A549 (cell line): ENCODE measurements at regions not wholly inside any gene's neighbourhood (a gene's known extent, or its start where the extent isn't known, plus 50 kb on each side); places are given as distances from the start of the nearest gene placed in this dataset.

Experiments used
- ATAC-seq, 2 experiments: fragments of 200-7000 bp in 1 of 2; fragments of >200 bp in 1 of 2; cut with Nextera tagmentation in 1 of 2; cut with Tn5 transposase in 1 of 2; 3 replicates each; pipeline versions ENCODE4 v1.8.0 to v1.9.1; 2018 to 2020; ENCODE audit warnings: mild to moderate bottlenecking in 1 of 2, moderate library complexity in 1 of 2
- CTCF ChIA-PET: fragments of 300-600 bp; sonication (Branson Sonifier 250); formaldehyde crosslinking; extraction: SDS; loops from one replicate; lab custom pipeline; 2021; ENCODE audit warnings: antibody characterized with exemption, inconsistent platforms; lab: Yijun Ruan, JAX
- POLR2A ChIA-PET: fragments of 350-600 bp; formaldehyde crosslinking; extraction: SDS; loops from one replicate; lab custom pipeline; 2021; ENCODE audit warnings: antibody characterized with exemption, inconsistent platforms; lab: Yijun Ruan, JAX
- DNase-seq, 2 experiments: peaks; one replicate each; pipeline versions ENCODE4 v3.0.0 to v3.0.0-alpha.2; 2011 to 2016; ENCODE audit warnings: low read depth in 1 of 2, low spot score in 1 of 2
- FAIRE-seq: peaks from 2 replicates; lab custom pipeline; 2011; peaks lifted over from hg19 to GRCh38; lab: Jason Lieb, UNC
- H3K27ac ChIP-seq, 2 experiments: fragments of >200 bp; sonication (Bioruptor Twin); formaldehyde crosslinking; 3 replicates each; pipeline ENCODE4 v1.5.1; 2016 to 2017
- H3K4me1 ChIP-seq: fragments of >200 bp; sonication (Bioruptor Twin); formaldehyde crosslinking; 3 replicates; pipeline ENCODE4 v1.6.1; 2016
- H3K4me2 ChIP-seq: fragments of >200 bp; sonication (Bioruptor Twin); formaldehyde crosslinking; 3 replicates; pipeline ENCODE4 v1.6.1; 2016
- H3K4me3 ChIP-seq: fragments of >200 bp; sonication (Bioruptor Twin); formaldehyde crosslinking; 3 replicates; pipeline ENCODE4 v1.5.1; 2016
- H3K9me3 ChIP-seq: fragments of >200 bp; sonication (Bioruptor Twin); formaldehyde crosslinking; 3 replicates; pipeline ENCODE4 v1.6.1; 2016
- CBX2 ChIP-seq: fragments of 200-600 bp; sonication (generic); IDR thresholded peaks from 2 replicates; pipeline ENCODE4 v1.6.1; 2016; ENCODE audit warnings: low read depth, mild to moderate bottlenecking, borderline replicate concordance
- CEBPB ChIP-seq, 2 experiments: fragments of >200 bp in 1 of 2; sonication (Bioruptor Twin) in 1 of 2; formaldehyde crosslinking in 1 of 2; IDR thresholded peaks; 2 replicates each; pipeline ENCODE4 v1.6.1; 2012 to 2016
- CHD2 ChIP-seq: fragments of 150-350 bp; IDR thresholded peaks from 2 replicates; pipeline ENCODE4 v1.6.1; 2014; ENCODE audit warnings: low read length; ENCODE audit not compliant: partially characterized antibody
- CTCF ChIP-seq: fragments of >200 bp; sonication (Bioruptor Twin); formaldehyde crosslinking; IDR thresholded peaks from 3 replicates; pipeline ENCODE4 v1.5.1; 2016
- EHF ChIP-seq: fragments of 250-450 bp; sonication (Bioruptor Pico); IDR thresholded peaks from 2 replicates; pipeline ENCODE4 v1.5.0; 2020; ENCODE audit warnings: mild to moderate bottlenecking
- GATA3 ChIP-seq: IDR thresholded peaks from 2 replicates; pipeline ENCODE4 v1.6.1; 2012; ENCODE audit warnings: borderline replicate concordance
- HMGXB4 ChIP-seq: fragments of 250-450 bp; sonication (Bioruptor Pico); IDR thresholded peaks from 2 replicates; pipeline ENCODE4 v1.5.0; 2021; ENCODE audit warnings: mild to moderate bottlenecking, moderate library complexity, borderline replicate concordance
- HOXA7 ChIP-seq: fragments of 250-450 bp; sonication (Bioruptor Pico); IDR thresholded peaks from 2 replicates; pipeline ENCODE4 v1.5.0; 2020; ENCODE audit warnings: mild to moderate bottlenecking, moderate library complexity
- HOXB5 ChIP-seq: fragments of 250-450 bp; sonication (Bioruptor Pico); IDR thresholded peaks from 2 replicates; pipeline ENCODE4 v1.5.0; 2020; ENCODE audit warnings: mild to moderate bottlenecking, moderate library complexity
- JUNB ChIP-seq: fragments of >200 bp; sonication (Bioruptor Twin); formaldehyde crosslinking; IDR thresholded peaks from 2 replicates; pipeline ENCODE4 v1.6.1; 2016
- KDM1A ChIP-seq: fragments of 200-600 bp; sonication (generic); IDR thresholded peaks from 2 replicates; pipeline ENCODE4 v1.6.1; 2016; ENCODE audit warnings: low read depth, mild to moderate bottlenecking
- MAZ ChIP-seq: fragments of 150-350 bp; IDR thresholded peaks from 2 replicates; pipeline ENCODE4 v1.6.1; 2014; ENCODE audit warnings: antibody characterized with exemption, low read depth, low read length, borderline replicate concordance
- NPAS2 ChIP-seq: fragments of 250-450 bp; sonication (Bioruptor Pico); IDR thresholded peaks from 2 replicates; pipeline ENCODE4 v1.8.0; 2022; ENCODE audit warnings: mild to moderate bottlenecking, moderate library complexity, borderline replicate concordance
- RNF2 ChIP-seq: fragments of 200-600 bp; sonication (generic); IDR thresholded peaks from 2 replicates; pipeline ENCODE4 v1.6.1; 2016; ENCODE audit warnings: low read depth, mild to moderate bottlenecking, antibody characterized with exemption, moderate library complexity, borderline replicate concordance
- SMC3 ChIP-seq: fragments of >200 bp; sonication (Bioruptor Twin); formaldehyde crosslinking; IDR thresholded peaks from 3 replicates; pipeline ENCODE4 v1.6.1; 2018; ENCODE audit warnings: inconsistent platforms
- TFCP2L1 ChIP-seq: fragments of 250-450 bp; sonication (Bioruptor Pico); IDR thresholded peaks from 2 replicates; pipeline ENCODE4 v1.5.0; 2021; ENCODE audit warnings: mild to moderate bottlenecking
- ZNF302 ChIP-seq: fragments of 250-450 bp; sonication (Bioruptor Pico); IDR thresholded peaks from 2 replicates; pipeline ENCODE4 v1.9.0; 2021; ENCODE audit warnings: inconsistent platforms, mild to moderate bottlenecking, moderate library complexity
- WGBS: methylation state at CpG from one replicate; pipeline ENCODE4 v1.1.6; 2017; ENCODE audit errors: missing lambda C conversion rate; 5-methylcytosine and 5-hydroxymethylcytosine counted together
- TF ChIP-seq, protein P1 (sequence below): fragments of >200 bp; sonication (Bioruptor Twin); formaldehyde crosslinking; IDR thresholded peaks from 3 replicates; pipeline ENCODE4 v1.6.1; 2016
- TF ChIP-seq, protein P2 (sequence below): IDR thresholded peaks from 2 replicates; pipeline ENCODE4 v1.6.1; 2012

GRCh38 chr4:20509315-20509714, 190.9 kb upstream of the PACRGL start:
- CTCF ChIA-PET = interaction anchor here (0.7 kb wide), 1 partner anchor 14 kb away, joined by 3 read pairs; no protein-coding TSS in a partner anchor
- TF ChIP-seq HOXB5 (CRISPR knock-in tag) = no peak
- TF ChIP-seq CBX2 = no peak
- TF ChIP-seq CEBPB (IDR thresholded peaks at IDR 0.05) = no peak
- TF ChIP-seq ZNF302 (CRISPR knock-in tag) = no peak
- no peak for TF ChIP-seq JUNB
- TF ChIP-seq NPAS2 (CRISPR knock-in tag) = no peak
- TF ChIP-seq CHD2 = no peak
- no peak for TF ChIP-seq SMC3
- no peak for TF ChIP-seq KDM1A
- H3K27ac ChIP-seq = no peak overlapping the region
- no peak overlapping the region for H3K4me2 ChIP-seq
- FAIRE-seq (no peak), ATAC-seq (no peak), DNase-seq (no peak)
- no peaks in the 10 kb centered on the region for H3K9me3 ChIP-seq
- no peak overlapping the region for H3K4me3 ChIP-seq
- POLR2A ChIA-PET = no interaction called here
- no peaks in the 10 kb centered on the region for H3K4me1 ChIP-seq
- 0% methylated on average over 2 of the region's 2 CpGs for WGBS

GRCh38 chr4:20512033-20512792, 188.0 kb upstream of the PACRGL start:
- Histone ChIP-seq H3K9me3 (no peaks in the 10 kb centered on the region), H3K4me2 (no peak overlapping the region), H3K4me3 (no peak overlapping the region), H3K4me1 (no peaks in the 10 kb centered on the region), H3K27ac (no peak overlapping the region)
- ATAC-seq = no peak
- ChIA-PET POLR2A (no interaction called here), CTCF (no interaction called here)
- no peak for FAIRE-seq
- 67% methylated on average over 7 of the region's 7 CpGs for WGBS
- DNase-seq = no peak
- TF ChIP-seq RNF2 = no peak
- TF ChIP-seq ZNF302 (CRISPR knock-in tag) = no peak
- TF ChIP-seq CTCF = no peak
- TF ChIP-seq HOXA7 (CRISPR knock-in tag) = no peak
- TF ChIP-seq, protein P1, sequence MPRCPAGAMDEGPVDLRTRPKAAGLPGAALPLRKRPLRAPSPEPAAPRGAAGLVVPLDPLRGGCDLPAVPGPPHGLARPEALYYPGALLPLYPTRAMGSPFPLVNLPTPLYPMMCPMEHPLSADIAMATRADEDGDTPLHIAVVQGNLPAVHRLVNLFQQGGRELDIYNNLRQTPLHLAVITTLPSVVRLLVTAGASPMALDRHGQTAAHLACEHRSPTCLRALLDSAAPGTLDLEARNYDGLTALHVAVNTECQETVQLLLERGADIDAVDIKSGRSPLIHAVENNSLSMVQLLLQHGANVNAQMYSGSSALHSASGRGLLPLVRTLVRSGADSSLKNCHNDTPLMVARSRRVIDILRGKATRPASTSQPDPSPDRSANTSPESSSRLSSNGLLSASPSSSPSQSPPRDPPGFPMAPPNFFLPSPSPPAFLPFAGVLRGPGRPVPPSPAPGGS = no peak
- no peak for TF ChIP-seq EHF (CRISPR knock-in tag)
- TF ChIP-seq HMGXB4 (CRISPR knock-in tag) = no peak
- TF ChIP-seq MAZ = no peak
- TF ChIP-seq CEBPB (IDR thresholded peaks at IDR 0.05) = no peak
- TF ChIP-seq, protein P2, sequence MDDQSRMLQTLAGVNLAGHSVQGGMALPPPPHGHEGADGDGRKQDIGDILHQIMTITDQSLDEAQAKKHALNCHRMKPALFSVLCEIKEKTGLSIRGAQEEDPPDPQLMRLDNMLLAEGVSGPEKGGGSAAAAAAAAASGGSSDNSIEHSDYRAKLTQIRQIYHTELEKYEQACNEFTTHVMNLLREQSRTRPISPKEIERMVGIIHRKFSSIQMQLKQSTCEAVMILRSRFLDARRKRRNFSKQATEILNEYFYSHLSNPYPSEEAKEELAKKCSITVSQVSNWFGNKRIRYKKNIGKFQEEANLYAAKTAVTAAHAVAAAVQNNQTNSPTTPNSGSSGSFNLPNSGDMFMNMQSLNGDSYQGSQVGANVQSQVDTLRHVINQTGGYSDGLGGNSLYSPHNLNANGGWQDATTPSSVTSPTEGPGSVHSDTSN = no peak
- no peak for TF ChIP-seq TFCP2L1
- TF ChIP-seq GATA3 = no peak
